ENCODE measurements at regions not wholly inside any gene's neighbourhood (a gene's known extent, or its start where the extent isn't known, plus 50 kb on each side); places are given as distances from the start of the nearest gene placed in this dataset.
A peak's percentile ranks its signal among the peaks of the same experiment; 100 is the strongest.

DNA sequence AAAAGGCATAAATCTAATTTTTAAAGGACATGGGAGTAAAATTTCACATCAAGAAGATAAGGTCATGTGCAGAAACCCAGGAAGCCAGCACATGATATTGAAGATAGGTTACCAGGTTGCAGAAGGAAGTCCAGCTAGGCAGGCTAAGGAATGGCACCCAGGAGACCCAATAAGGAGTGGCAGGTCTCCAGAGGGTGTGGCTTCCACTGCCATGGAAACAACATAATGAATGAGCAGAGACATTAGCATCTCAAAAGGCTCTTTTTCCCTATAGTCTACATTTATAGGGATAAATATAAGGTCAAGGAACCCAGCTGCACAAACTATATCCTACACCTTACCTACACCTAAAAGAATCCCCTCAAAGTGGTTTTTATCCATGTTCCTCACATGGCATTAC is 275.9 kb downstream of the RPS29 start:
- no peak overlapping the region for H3K4me3 ChIP-seq
- TF ChIP-seq, protein P1, sequence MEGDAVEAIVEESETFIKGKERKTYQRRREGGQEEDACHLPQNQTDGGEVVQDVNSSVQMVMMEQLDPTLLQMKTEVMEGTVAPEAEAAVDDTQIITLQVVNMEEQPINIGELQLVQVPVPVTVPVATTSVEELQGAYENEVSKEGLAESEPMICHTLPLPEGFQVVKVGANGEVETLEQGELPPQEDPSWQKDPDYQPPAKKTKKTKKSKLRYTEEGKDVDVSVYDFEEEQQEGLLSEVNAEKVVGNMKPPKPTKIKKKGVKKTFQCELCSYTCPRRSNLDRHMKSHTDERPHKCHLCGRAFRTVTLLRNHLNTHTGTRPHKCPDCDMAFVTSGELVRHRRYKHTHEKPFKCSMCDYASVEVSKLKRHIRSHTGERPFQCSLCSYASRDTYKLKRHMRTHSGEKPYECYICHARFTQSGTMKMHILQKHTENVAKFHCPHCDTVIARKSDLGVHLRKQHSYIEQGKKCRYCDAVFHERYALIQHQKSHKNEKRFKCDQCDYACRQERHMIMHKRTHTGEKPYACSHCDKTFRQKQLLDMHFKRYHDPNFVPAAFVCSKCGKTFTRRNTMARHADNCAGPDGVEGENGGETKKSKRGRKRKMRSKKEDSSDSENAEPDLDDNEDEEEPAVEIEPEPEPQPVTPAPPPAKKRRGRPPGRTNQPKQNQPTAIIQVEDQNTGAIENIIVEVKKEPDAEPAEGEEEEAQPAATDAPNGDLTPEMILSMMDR (IDR thresholded peaks at IDR 0.05): no peak
- no peak for DNase-seq (ENCODE audit: low spot score)

DNA sequence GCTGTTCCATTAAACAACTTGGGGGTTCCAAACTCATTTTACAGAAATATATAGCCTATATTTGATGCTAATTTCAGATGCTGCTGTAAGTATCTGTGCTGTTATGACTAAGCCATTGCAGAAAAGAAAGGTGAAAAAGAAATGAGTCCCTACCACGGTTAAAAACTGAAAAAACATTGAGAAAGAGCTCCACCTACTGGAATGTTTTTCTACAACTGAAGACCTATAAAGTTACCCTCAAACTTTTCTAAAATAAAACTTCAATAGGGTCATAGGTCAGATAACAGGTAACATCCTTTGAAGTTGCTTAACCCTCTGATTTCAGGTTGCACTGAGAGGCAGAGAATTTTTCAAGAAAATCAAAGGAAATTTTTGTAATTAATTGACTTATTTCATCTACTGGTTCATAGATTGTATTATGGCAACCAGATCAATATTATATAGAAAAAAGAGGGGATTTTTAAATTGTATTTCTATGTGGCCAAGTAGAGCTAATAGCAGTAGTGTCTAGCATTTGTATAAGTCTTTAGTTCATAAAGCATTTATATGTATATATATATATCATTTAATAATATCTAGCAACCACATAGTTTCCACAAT is 279.9 kb downstream of the RPS29 start:
- TF ChIP-seq, protein P1 (IDR thresholded peaks at IDR 0.05): peak; percentile 17
- no peak overlapping the region for H3K4me3 ChIP-seq
- H3K27ac ChIP-seq: no peak overlapping the region
- DNase-seq (ENCODE audit: low spot score): no peak

More for the DNA sequence above, 275.9 kb downstream of the RPS29 start:
- no peak overlapping the region for H3K27ac ChIP-seq

DNA sequence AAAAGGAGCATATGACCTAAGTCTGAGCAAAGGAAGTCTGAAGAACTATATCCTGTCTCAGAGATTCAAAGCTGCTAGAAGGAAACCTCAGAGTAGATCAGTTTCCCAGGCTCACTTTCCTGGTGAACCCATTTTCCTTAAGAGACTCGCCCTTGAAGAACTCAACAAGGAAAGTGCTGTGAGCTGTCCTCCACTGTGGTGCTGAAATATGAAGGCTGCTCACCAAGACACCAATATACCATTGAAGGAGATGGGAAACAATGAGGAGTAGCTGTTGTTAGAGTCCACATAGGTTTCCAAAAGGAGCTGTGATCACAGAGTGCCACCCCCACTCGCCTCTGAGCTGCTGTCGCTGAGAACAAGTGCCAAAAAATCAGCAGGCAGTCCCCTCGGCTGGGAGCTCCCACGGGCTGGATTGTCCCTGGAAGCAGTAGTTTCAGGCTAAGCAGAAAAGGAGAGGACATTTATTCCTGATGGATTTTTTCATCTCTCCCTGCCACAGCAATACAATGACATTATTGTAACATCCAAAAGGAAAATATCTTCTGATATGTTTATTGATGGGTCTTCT is 282.1 kb downstream of the RPS29 start:
- TF ChIP-seq, protein P1 (IDR thresholded peaks at IDR 0.05): no peak
- Histone ChIP-seq H3K27ac (no peak overlapping the region), H3K4me3 (no peak overlapping the region)
- DNase-seq (ENCODE audit: low spot score): no peak

DNA sequence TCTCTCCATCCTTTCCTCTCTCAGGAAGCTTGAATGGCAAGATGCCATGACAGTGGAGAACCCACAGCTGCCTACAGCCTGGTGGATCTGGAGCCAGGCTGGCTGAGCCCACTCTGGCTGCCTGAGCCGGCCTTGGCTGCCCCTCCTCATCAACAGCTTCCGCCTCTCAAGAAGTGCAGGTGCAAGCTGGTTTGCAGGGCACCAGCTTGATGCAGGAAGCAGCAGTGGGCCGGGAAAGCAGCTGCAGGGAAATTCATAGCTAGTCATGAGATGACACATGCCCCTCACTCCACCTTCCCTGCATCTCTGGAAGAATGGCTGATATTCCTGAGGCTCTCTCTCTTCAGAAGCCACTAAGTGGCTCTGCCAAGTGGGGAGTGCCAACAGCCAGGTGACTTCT is 289.1 kb downstream of the RPS29 start:
- DNase-seq (ENCODE audit: low spot score): no peak
- no peak overlapping the region for H3K27ac ChIP-seq
- H3K4me3 ChIP-seq: no peak overlapping the region
- TF ChIP-seq, protein P1 (IDR thresholded peaks at IDR 0.05): no peak

DNA sequence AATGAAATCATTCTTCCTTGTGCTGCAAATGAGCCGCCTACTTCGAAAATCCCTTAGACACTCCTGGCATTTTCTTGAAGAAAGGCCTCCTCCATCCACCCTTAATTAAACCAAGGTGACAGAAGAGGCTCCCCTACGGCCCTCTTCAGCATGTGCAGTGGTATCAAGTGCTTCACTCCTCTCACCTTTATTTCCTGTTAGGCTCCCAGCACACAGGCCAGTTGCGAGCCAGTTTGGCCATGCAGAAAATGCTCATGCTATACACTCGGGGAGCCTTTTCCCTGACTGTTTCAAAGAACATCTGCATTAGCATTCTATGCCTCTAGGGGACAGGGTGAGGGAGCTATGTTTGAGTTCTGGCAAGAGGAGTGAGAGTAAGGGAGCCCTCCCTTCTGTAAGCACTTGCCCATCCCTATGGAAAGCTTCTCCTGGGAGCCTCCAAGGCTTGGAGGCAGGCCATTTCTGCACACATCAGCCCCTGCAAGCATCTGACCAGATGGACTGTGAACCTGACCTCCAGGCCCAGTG is 291.5 kb downstream of the RPS29 start:
- DNase-seq (ENCODE audit: low spot score): no peak
- H3K27ac ChIP-seq: no peak overlapping the region
- TF ChIP-seq, protein P1 (IDR thresholded peaks at IDR 0.05): no peak
- no peak overlapping the region for H3K4me3 ChIP-seq

DNA sequence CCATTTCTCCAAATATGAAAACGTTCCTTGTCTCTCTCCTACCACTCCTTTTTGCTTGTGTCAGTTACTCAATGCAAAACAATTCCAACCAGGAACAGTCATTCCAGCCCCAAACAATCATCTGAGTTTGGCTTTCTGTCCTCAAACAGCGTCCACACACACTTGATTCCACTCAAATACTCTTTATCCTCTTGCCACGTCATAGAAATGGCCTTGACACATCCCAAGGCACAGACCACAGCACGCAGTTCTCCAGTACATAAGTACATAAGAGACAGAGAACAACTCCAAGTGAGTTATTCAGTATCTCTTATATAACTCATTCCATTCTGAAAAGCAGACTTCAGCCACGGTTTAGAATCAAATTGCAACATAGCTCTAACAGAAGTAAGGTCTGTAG is 299.2 kb downstream of the RPS29 start:
- TF ChIP-seq, protein P1 (IDR thresholded peaks at IDR 0.05): no peak
- Histone ChIP-seq H3K4me3 (no peak overlapping the region), H3K27ac (no peak overlapping the region)
- DNase-seq (ENCODE audit: low spot score): no peak

Data from coronary artery (tissue), 2 donors.